HG03139 (cell line): ENCODE measurements at regions not wholly inside any gene's neighbourhood (a gene's known extent, or its start where the extent isn't known, plus 50 kb on each side); places are given as distances from the start of the nearest gene placed in this dataset.

ENCODE experiments used
- ATAC-seq: cut with Tn5 transposase; IDR thresholded peaks from one replicate; pipeline ENCODE4 v1.9.1; 2021; ENCODE audit not compliant: unreplicated experiment

DNA sequence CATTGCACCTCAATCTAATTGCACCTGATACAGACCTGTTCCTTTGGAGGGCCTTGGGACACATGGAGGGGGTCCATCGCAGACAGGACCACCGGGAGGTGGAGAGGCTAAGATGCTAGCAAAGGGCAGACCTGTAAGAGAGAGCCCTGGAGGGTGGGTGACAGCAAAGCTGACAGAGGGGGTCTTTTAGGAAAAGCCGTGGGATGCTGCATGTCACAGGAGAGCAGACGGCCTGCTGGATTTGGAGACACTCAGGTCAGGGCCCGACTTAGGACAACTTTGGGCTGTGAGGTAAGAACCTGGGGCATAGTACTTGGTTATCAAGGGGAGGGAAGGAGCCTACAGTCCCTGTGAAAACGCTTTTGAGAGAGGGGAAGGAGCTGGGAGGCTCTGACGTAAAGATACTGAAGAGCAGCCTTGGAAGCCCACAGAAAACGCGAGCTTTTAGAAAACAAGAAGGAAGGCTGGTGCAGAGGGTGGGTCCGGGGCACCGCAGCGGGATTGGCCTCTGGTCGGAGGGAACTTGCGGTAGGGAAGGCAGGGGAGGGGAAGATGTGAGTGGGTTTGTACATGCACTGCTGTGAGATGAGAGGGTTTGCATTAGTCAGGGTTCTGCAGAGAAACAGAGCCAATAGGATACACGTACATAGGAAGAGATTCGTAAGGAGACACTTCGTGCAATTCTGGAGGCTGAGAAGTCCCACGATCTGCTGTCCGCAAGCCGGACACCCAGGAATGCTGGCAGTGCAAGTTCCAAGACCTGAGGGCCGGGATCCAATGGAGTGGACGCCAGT lies 868.5 kb downstream of the TBC1D22A start:
- ATAC-seq, result no peak

DNA sequence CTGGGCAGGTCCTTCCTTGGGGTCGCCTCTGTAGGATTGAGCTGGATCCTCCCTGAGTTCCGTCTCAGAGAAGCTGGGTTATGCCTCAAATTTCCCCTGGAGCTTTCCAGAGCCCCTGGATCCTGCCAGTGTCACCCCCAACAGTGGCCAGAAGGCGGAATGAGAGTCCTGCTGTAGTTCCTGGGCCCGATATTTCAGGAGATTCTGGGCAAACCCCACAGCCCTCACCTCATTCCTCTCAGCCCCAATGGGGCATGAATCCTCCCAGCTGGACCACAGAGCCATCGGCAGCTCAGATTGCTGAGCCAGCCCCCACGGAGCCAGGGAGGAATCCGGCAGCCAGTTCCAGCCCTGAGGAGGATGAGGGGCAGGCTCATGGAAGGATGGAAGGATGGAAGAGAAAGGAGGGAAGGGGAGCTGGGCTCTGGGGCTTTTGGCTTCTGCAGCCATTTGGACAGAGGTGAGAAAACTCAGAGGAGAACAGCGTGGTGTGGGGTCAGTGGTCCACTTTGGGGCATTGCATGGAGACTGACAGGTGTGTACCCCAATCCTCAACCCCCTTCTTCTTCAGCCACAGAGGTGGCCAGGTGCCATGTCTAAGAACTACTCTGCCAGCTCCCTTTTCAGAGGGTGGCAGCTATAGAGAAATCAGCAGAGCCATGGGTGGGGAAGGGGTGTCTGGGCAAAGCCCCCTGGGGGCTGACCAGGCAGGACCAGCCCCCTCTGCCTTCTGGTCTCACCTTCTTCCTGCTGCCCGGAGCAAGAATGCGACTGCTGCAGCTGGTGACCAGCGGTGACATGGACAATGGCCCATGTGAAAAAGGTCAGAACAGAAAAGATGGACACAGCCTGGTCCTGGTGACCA lies 867.6 kb downstream of the TBC1D22A start:
- no peak for ATAC-seq

DNA sequence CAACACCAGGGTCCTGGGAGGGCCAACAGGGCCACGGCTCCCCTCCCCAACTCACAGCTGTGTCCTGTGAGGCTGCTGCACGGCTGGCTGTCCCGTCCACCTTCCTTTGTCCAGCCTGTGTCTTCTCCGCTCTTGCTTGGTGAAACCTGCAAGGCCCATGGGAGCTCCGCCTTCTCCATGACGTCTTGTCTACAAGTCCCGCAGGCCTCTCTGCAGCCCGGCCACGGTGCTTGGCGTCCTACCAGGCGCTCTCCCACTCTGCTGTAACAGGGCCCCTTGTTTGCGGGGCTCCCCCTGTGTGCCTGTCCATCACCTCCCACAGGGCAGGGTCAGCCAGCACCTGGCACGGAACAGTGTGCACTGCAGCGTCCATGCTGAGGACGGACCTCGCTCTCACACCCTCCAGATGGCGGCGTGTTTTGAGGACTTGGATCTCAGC lies 866.8 kb downstream of the TBC1D22A start:
- ATAC-seq, result no peak

DNA sequence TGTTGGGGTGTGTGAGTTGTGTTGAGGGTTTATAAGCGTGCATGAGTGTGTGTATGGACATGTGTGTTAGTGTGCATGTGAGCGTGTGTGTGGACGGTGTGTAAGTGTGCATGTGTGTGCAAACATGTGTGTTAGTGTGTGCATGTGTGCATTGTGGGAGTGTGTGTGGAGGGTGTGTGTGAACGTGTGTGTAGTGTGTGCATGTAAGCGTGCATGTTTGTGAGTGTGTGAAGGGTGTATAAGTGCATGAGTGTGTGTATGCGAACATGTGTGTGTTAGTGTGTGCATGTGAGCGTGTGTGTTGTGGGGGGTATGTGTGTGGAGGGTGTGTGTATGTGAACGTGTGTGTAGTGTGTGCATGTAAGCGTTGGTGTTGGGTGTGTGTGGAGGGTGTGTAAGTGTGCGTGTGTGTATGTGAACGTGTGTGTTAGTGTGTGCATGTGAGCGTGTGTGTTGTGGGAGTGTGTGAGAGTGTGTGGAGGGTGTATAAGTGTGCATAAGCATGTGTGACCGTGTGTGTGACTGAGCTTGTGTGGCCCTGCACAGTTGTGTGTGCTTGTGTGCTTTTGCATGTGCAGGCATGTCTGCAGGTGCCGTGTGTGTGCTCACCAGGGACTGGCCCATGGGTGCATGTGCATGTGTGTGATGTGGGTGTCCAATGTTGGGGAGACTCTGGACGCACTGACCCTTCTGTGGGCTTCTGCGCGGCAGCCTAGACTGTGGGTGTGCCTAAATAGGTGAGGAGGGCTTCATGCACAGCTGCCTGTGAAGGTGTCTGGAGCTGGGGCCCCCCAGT lies 866.2 kb downstream of the TBC1D22A start:
- ATAC-seq, result no peak

DNA sequence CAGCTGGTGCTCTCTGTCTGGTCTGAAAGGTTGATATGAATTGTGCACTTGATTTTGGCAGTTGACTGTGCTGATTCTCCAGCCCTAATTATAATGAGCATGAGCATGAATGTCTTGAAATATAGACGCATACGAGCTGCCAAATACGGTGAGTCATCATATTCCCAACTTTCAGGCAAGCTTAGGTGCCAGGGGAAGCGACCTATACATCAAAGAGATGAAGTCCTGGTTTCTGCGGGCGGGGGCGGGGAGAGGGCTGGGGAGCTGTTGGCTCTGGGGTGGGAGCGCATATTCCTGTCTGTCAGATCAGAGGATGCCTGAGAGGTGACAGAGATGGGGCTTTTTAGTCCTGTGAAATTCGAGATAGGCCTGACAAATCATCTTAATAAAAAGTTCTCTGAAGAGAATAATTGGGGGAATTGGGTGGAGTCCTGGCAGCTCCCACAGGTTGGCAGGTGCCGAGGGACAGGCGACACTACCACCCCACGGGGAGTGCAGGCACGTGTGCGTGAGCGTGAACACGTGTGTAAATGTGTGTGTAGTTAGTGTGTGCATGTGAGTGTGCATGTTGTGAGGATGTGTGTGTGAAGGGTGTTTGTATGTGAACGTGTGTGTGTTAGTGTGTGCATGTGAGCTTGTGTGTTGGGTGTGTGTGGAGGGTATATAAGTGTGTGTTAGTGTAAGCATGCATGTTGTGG lies 865.3 kb downstream of the TBC1D22A start:
- no peak for ATAC-seq

DNA sequence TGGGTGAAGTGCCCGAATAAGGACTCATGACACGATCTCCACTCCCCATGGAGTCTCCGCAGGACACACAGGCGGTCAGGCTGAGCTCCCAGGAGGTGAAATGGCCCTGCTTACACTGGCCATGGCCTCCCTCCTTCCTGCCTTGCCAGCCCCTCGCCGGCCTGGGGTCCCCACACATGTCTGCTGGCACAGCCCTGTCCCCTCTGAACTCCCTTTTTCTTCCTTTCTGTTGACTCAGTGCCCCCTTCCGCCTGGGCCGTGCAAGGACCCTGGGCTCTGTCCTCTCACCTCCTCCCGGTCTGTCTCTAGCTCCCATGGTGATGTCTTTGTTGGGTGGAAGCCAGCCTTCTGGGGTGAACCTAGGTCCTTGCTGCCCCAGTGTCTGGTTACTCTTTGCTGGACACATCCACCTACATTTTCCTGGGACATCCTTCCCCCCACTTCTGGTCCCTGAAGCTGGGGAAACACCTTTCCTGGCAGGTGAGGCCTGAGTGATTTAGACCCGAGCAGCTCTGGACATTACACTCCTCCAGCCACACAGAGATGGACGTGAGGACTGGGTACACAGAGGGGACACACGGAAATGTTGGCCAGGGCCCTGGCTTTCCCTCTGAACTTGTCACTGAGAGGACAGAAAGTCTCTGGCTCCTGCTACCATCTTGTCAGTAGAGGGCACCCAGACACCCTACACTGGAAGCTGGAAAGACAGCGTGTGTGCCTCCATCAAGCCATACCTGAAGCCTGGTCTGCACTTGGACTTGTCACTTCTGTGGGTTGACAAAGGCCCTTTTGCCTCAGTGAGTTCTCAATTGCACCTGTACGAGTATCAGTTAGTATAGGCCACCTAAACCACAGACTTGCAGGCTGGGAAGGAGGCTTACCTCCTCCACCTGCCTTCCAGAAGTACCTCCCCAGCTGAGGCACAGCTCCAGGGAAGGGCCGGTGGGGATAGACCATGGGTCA lies 864.3 kb downstream of the TBC1D22A start:
- ATAC-seq, result no peak

DNA sequence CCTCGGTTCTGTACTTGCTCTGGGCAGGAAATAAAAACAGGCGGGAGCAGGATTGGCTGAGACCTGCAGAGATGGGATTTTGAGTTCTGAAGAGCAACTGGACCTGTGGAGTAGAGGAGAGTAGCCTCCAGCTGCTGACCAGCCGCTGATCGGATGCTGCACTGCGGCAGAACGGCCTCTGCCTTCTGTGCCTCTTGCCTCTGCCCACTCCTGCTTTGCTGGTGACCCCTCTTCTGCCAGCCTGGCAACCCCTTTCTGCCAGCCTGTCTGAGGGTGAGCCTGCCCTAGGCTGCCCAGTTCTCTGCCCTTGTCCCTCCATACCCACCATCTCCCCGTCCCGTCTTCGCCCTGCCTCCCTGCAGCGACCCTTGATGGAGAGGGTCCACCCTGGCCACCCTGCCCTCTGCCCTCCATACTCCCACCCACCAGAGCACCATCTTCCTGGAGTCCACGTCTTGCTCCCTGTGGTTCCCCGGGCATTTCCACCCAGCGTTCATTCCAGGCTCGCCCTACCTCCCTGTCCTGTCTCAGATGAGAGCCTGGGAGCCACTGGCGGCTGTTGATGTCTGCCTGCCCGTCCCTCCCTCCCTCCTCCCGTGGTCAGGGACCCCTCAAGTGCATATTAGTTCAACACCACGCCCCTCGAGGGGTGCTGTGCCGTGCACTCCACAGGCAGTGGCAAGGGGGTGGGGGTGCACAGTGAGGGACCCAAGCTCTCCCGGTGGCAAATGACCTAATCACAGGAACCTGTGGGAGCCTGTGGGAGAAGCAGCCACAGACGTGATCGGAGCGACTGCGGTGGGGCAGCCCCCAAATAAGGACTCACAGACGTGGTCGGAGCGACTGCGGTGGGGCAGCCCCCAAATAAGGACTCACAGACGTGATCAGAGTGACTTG lies 863.3 kb downstream of the TBC1D22A start:
- no peak for ATAC-seq

DNA sequence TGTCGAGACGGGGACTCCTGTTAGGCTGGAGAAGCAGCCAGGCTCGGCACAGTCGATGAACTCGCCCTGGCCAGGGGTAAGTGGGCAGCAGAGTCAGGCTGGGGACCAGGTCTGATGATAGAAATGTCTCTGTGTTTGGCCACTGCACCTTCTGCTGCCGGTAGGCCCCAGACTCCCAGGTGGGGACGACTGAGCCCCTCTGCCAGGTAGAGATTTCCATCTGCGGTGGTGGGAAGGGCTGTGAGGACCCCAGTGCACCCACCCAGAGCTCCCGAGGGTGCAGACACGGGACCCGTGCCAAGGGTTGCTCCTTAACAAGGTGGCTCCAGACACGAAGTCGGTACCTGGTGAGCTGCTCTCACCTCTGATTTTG lies 862.5 kb downstream of the TBC1D22A start:
- ATAC-seq, result no peak

DNA sequence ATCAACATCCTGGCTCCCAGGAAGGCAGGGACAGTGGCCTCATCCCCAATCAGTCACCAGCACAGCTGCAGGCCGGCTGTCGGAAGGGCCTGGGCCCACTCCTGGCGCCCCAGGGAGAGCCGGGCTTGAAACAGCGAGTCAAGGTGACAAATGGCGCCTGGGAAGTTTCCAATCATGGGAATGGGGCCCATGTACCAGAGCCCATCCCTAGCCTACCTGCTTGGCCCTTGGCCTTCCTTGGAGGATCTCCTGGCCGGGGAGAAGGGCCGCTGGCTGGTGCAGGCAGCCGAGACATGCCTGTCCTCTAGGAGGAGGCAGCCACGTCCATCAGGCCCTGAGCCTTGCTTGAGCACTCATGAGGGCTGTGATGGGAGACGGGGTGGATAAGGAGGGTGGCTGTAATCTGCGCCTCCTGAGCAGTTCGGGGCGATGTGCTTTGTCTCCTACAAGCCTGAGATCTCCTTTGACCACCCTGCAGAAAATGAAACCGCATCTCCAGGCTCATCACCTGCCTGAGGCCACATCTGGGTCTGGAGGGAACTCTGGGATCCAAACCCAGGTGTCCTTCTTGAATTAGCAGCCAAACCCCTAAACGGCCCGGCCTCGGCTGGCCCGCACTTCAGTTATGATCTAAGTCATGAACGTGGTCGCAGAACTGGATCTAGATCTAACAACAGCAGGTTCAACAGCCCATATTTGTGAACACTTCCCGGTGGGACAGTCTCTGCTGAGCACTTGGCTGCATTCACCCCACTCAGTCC lies 862.0 kb downstream of the TBC1D22A start:
- no peak for ATAC-seq

DNA sequence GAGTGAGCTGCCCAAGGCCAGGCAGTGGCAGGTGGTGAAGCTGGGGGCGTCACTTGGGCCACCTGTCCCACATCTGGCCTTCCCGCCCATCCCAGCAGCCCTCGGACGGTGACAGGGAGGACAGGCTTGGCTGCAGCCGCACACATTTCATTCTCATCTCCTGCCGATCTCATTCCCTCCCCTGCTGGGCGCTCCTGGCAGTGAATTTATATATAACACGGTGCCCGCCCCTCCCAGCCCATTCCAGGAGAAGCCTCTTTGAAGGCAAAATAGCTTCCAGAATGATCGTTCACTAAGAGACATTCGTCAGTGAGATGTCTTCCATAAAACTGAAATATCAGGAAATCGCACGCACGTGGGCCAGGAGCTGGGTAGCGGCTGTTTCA lies 861.3 kb downstream of the TBC1D22A start:
- ATAC-seq, result no peak

DNA sequence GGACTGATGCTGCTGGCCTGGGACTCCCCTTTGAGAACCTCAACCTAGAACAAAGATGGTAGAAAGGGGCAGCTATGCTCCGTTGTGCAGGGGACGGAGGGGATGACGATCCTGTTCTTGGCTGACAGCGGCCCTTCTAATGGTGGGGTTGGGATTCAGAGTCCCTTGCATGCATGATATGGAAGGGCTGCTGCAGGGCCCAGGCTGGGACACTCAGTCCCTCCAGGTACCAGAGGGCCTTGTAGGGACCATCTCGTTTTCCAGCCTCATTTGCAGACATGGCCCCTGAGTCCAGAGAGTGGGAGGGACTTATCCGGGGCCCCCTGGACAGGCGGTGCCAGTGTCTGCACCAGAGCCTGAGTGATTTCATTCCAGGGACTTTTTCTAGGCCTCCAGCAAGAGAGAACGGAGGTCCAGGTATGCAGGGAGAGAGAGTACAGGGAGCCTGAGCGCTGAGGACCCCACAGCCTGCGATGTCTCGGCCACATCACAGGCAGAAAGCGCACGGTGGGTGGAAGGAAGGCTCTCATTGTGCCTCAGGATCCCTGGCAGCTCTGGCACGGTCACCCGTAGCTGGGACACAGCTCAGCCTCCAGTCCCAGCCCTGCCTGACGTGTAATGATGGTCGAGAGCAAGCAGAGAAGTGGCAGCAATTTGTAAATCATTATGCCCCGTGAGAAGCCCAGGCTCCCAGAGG lies 860.8 kb downstream of the TBC1D22A start:
- ATAC-seq, result no peak

DNA sequence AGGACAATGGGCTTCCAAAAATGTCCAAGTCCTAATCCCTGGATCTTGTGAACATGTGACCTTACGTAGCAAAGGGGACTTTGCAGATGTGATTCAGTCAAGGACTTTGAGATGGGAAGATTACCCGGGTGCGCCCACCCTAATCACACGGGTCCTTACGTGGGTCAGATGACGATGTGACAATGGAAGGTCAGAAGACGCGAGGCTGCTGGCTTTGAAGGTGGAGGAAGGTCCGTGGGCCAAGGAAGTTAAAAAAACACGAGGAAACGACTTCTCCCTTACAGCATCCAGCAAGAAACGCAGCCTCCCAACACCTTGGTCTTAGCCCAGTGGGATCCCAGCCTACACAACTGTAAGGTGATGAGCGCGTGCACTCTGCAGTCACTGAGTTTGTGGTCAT lies 860.1 kb downstream of the TBC1D22A start:
- no peak for ATAC-seq

DNA sequence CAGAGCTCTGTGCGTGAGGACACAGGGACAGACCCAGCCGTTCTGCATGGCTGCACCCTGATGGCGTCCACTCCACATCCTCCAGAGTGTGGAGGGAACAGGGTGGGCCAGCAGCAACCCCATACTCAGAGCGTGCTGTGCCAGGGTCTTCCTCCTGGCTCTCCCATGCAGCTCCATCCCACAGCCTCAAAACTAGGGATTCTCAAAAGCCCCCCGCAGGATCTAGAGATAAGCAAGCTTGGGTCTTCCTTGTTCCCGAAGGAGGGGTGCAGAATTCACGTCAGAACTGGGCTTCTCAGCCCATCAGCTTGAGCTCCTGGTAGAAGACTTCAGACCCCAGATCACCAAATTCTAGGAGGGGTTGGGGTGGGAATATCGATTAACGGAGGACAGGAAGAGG lies 858.8 kb downstream of the TBC1D22A start:
- ATAC-seq, result no peak

DNA sequence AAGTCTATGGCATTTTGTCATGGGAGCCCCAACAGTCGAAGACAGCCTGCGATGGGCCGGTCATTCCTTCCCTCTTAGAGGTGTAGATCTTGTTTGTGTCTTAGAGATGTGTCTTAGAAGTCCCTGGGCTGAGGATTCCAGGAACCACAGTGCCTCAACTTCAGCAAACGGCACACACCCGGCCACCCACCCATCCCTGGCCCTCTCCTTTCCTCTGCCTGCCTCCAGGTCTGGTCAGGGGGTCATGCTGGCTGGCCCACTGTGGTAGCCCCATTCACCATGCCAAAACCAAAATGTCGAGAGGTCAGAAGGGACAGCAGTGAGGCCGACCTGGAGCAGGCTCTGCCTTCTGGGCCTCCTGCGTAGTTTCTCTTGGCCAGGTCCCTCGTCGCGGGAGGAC lies 857.9 kb downstream of the TBC1D22A start:
- no peak for ATAC-seq

DNA sequence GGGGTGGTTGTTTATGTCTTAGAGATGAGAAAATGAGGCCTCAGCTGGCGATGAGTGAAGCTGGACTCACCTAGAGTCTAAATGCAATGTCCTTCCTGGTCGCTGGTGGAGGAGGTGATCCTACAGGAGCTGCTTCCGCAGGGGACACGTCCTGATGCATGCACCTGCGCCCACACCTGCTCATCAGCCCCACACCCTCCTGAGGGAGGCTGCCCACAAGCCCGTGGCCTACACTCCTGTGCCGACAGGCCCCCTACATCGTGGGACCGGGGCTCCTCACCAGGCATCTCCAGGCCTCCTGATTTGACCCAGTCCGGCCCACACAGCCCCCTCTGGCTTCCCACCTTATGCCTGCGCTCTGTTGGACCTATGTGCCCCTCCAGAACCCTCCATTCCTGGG lies 857.2 kb downstream of the TBC1D22A start:
- no peak for ATAC-seq

DNA sequence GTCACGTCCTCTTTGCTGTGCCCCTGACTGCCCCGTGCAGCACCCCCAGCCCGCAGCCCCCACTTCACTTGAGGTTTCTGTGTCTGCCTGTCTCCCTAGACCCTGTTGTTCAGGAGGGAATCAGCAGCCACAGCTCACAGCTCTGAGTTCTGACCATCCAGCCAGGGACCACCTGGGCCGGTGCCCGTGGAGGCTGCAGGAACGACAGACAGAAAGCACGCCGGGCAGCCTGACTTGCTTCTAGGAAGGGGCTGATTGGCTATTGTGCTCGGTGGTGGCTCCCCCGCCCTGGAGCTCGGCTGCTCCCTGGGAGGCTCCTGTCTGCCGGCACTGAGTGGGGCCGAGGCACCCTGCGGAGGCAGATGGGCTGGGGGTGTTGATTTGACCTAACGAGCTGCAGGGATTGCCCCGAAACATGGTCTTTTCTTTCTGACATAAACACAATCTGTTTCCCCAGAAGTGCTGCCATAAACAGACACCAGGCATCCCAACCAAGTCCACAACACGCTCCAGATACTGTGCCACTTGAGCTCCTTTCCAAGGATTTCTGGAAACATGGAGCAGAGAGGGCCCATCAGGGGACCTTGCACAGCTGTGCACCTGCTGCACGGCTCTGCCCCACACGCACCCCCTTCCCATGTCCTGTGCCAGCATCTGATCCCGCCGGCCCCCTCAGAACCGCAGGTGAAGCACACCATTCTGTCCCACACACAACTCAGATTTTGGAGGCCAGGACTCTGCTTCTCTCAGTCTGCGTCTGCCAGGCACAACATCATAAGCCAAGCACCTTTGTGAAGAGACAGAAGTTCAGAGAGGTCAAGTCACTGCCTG lies 855.9 kb downstream of the TBC1D22A start:
- no peak for ATAC-seq

DNA sequence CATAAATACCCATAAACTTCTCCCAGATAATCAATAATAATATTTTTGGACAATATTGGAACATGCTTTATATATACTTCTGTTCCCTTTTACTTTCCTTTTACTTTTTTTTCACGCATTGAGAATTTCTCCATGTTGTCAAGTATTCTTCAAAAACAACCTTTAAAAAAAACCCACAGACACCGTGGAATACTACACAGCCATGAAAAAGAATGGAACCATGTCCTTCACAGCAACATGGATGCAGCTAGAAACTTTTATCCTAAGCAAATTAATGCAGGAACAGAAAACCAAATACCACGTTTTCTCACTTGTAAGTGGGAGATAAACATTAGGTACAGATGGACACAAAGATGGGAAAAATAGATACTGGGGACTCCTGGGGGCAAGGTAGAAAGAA lies 854.7 kb downstream of the TBC1D22A start:
- no peak for ATAC-seq
